ENCODE measurements at regions not wholly inside any gene's neighbourhood (a gene's known extent, or its start where the extent isn't known, plus 50 kb on each side); places are given as distances from the start of the nearest gene placed in this dataset.

DNA sequence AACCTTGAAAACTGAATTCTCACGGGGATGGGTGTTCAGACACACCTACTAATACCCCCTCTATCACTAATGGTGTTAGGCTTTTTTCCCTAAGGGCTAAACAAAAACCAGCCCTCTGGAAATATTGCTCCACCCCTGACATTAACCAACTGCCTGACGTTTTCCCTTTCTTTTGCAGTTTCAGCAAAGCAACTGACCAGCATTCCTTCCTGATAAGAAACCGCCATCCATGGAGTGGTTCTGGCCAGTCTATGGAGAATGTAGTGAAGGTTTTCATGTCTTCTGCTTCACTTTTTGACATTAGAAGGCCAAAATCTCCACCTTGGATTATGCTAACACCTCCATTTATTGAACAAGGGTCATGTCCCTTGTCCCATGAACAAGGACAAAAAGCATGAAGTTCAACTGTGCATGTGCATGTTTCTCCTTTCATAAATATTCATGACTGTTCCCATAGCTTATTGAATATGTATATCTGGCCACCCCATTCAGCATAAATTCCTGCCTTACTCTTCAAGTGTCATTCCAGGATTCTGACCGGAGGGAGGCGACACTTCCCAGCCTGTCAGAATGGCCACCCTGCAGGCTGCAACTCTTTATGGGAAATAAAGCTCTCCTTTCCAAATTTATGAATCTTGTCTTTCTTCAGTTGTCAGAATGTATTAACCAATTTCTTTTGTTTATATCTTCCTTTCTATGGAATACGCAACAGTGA is 314.3 kb downstream of the HHIPL2 start:
- DNase-seq: no peak

DNA sequence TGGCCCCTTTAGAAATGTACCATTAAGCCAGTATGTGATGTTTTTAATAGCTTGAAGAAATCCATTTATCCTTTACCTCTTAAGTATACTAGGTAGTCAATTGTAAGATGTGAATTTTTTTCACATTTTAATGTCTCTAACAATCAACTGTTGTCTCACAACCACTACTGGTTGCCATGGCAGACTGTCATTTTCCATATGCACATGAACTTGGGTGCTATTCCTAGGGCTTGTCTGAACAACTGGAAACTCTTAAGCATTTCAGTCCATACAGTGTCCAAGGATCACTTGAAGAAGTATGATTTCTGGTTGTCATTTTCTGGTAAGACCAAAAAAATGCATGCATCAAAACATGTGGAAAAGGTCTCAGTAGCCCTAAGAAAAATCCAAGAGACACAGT is 315.1 kb downstream of the HHIPL2 start:
- no peak for DNase-seq

DNA sequence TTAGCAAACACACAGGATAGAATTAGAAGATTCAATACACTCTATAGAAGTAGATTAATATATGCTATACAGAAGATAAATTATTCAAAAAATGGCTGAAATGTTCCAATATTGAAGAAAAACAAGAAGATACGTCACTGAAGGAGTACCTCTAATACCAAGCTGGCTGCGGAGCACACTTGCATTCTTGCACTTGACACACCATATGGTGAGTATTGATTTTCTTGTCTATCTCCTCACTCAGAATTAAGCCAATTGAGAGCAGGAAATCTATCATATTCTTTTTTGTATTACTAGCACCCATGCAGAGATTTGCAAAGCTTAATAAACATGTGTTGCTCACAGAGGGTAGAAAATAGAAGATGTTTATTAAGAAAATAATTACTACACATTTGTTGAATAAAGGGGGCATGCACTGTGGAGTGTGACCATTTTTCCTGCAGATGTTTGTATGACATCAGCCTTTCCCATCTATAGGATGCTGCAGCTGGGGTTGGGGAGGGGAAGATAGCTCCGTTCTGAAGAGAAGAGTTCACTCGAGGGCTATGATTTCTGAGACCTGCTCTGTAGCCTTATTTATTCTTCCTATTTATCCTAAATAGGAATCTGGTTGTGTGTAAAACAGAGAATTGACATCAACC is 318.1 kb downstream of the HHIPL2 start:
- no peak for DNase-seq

GRCh38 chr1:222225316-222225691 is 322.6 kb downstream of the HHIPL2 start:
- DNase-seq: no peak

DNA sequence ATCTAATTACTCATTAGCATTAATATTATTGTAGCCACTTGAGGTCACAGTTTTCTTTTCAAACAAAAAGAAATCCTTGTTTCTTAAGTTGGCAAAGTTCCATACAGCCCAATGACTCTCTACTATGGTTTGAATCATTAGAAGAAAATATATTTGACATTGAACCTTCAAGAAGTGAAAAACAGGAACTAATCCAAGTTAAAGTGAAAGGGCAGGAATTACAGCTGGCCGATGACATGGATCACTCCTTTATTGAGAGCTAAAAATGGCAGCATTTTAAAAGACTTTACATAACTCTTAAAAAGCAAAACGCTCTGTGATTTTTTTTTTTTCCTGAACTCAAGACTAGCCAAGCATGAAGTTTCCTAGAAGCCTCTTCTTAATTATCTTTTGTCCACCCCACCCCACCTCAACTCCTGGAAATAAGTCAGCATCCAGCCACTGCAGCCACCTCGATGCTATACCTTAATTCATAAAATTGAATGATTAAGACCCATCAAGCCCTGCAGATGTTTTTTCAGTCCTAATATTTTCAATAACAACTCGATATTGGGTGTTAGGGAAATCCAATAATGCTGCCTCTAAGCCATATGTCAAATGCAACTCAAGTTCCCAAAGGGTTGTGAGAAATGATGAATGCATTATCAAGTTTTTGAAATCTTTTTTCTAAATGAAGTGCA is 323.1 kb downstream of the HHIPL2 start:
- peak; percentile 5 for DNase-seq

DNA sequence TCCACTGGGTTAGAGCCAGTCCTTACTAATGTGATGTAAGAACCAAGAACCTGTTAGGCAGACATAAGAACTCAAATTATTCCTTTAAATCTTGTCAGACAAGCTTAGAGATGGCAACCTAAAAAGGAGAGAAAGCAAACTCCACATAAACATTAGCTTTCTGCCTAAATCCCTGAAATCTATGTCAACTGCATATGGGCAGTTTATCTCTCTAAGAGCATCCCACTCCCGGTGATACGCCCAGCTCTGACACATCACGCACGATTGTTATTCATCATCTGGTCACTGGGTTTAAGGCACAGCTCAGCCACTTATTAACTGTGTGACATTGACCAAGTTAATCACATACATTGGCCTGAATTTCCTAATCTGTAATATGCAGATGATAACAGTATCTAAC is 323.7 kb downstream of the HHIPL2 start:
- DNase-seq: no peak

GRCh38 chr1:222223010-222223409 is 324.9 kb downstream of the HHIPL2 start:
- no peak for DNase-seq

DNA sequence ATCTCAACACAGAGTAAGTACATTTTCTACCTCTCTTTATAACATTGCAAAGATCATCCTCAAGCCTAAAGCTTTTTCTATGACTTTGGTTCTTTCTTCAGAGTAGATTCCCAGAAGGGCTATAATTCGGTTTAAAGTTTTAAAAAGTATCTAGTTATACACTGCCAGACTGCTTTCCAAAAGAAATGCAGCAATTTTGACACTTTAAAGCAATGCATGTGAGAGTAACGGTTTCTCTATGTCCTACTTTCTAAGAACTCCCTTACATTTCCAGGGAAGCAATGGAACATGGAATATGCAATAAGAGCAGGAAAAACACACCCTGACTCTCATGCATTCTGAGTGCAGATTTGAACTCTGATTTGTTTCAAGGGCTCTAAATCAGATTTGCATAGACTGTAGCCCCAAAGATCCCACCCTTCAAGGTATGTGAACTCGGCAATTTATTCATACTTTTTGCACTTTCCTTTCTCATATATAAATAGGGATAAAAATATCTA is 331.6 kb downstream of the HHIPL2 start:
- DNase-seq: no peak

DNA sequence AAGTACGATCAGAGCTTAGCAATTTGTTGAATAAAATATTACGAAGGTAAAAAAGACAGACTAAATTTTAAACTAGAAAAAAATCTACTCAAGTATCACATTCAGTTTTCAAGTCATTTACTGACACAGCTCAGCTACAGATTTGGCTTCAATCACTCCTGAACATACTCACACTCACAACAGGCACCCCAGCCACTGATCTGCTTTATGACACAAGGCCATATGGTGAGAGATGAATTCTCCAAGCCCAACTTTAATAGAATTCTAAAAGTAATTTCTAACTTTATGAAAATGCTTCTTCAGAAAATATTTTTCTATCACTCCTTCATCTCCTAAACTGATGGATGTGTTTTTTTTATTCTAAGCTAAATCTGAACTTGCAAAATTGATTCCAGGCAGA is 337.1 kb downstream of the HHIPL2 start:
- no peak for DNase-seq

DNA sequence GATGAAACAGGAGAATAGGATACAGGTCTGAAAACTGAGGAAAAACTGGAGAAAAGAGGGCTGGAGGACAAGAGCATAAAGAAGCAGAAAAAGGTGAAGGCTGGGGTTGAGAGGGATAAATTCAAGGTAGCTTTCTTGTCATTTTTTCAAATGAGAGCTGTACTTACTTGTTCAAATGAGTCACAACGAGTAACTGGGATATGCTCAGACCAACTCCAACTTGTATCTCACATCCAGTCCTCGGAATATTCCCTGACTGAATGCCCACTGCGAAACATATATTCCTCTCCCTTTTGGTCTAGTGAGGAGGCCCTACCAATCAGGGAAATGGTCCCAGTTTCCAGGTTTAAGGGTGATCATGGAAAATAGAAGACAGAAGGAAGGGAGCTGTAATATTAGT is 343.4 kb downstream of the HHIPL2 start:
- DNase-seq: no peak

- DNase-seq: no peak
Measured at GRCh38 chr1:222202831-222203230, 345.1 kb downstream of the HHIPL2 start.

- DNase-seq: no peak
Measured at GRCh38 chr1:222196736-222197135, 351.2 kb downstream of the HHIPL2 start.

- DNase-seq: no peak
Measured at GRCh38 chr1:222196288-222196687, 351.6 kb downstream of the HHIPL2 start.

- DNase-seq: peak; percentile 13
Measured at GRCh38 chr1:222195857-222196256, 352.0 kb downstream of the HHIPL2 start.

- no peak for DNase-seq
Measured at GRCh38 chr1:222189218-222189617, 358.7 kb downstream of the HHIPL2 start.

- DNase-seq: no peak
Measured at GRCh38 chr1:222187566-222188332, 360.2 kb downstream of the HHIPL2 start.

GRCh38 chr1:222182641-222183040 is 365.3 kb downstream of the HHIPL2 start:
- peak; percentile 28 for DNase-seq

DNA sequence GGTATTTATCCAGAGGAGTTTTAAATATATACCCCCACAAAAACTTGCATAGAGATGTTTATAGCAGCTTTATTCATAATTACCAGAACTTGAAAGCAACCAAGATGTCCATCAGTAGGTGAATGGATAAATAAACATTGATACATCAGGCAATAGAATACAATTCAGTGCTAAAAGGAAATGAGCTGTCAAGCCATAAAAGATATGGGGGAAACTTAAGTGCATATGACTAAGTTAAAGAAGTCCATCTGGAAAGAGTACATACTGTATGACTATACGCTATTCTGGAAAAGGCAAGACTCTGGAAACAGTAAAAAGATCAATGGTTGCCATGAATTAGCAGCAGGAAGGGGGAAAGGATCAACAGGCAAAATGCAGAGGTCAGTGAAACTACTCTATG is 366.7 kb downstream of the HHIPL2 start:
- no peak for DNase-seq

DNA sequence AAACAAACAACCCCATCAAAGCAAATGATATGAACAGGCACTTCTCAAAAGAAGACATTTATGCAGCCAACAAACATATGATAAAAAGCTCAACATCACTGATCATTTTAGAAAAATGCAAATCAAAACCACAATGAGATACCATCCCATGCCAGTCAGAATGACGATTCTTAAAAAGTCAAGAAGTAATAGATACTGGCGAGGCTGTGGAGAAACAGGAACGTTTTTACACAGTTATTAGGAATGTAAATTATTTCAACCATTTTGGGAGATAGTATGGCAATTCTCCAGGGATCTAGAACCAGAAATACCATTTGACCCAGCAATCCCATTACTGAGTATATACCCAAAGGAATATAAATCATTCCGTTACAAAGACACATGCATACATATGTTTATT is 370.4 kb downstream of the HHIPL2 start:
- DNase-seq: peak; percentile 83

DNA sequence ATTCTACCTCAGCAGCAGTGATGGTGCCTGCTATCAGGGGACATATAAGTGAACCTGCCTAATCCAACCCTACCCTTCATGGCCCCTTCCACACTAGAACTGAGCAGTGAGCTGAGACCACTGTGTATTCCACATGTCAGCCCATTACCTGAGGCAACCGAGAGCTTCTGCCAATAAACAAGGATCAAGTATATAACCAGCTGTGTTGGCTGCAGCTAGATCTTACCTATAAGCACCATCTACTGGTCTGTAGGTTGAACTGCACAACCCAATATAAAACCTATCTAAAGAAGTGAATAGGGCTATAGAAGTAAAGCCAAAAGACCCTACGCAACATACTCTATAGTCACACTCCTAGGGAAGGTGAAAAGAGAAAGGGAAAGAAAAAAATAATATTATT is 376.9 kb downstream of the HHIPL2 start:
- peak; percentile 47 for DNase-seq

GRCh38 chr1:222168621-222169020 is 379.3 kb downstream of the HHIPL2 start:
- no peak for DNase-seq

GRCh38 chr1:222167896-222168295 is 380.0 kb downstream of the HHIPL2 start:
- peak; percentile 12 for DNase-seq

GRCh38 chr1:222167111-222167510 is 380.8 kb downstream of the HHIPL2 start:
- peak; percentile 87 for DNase-seq

All from fibroblast of skin of back (primary cell).